SH-SY5Y (cell line): ENCODE measurements at regions not wholly inside any gene's neighbourhood (a gene's known extent, or its start where the extent isn't known, plus 50 kb on each side); places are given as distances from the start of the nearest gene placed in this dataset.

Experiments
- GATA2 ChIP-seq: IDR thresholded peaks from 2 replicates; pipeline ENCODE4 v1.6.1; 2011; ENCODE audit warnings: mild to moderate bottlenecking, low read depth, low read length
- GATA3 ChIP-seq: IDR thresholded peaks from 2 replicates; pipeline ENCODE4 v1.6.1; 2011; ENCODE audit warnings: low read depth, mild to moderate bottlenecking, low read length, moderate library complexity

DNA sequence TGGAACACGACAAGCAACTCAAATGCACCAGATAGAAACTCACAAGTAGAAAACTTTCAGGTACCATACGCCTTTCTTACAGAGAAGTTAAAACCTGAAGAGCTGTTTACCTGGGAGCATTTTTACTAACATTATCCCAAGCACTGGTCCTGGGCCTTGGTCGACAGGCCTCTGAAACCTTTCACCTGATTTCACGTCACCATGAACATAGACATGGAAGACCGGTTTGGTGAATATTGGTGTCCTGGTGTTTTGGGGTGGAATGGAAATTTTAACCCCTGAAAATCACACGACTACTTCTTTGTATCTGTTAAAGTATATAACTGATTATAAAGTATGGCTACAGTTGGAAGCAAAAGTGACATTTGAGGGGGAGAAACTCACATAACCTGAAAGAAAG, 176.6 kb upstream of the ARGLU1 start:
- TF ChIP-seq GATA2 (no peak), GATA3 (no peak)
